H1 (cell line): ENCODE measurements at regions not wholly inside any gene's neighbourhood (a gene's known extent, or its start where the extent isn't known, plus 50 kb on each side); places are given as distances from the start of the nearest gene placed in this dataset.

Experiments used
- CTCF ChIA-PET: fragments of 300-600 bp; sonication (Branson Sonifier 250); formaldehyde crosslinking; loops from one replicate; lab custom pipeline; 2021; ENCODE audit not compliant: partially characterized antibody; lab: Charles Lee
- POLR2A ChIA-PET: fragments of 300-600 bp; sonication (Branson Sonifier 250); formaldehyde crosslinking; loops from one replicate; lab custom pipeline; 2021; ENCODE audit warnings: inconsistent platforms; ENCODE audit not compliant: partially characterized antibody; lab: Charles Lee
- DNase-seq, 2 experiments: peaks; one replicate each; pipeline versions ENCODE4 v3.0.0 to v3.0.0-alpha.2; 2010 to 2022; ENCODE audit warnings: low spot score in 2 of 2, low read depth in 1 of 2, mixed read lengths in 1 of 2
- FAIRE-seq: peaks from 2 replicates; lab custom pipeline; 2011; peaks lifted over from hg19 to GRCh38; lab: Jason Lieb, UNC
- H2AFZ ChIP-seq: 2 replicates; pipeline ENCODE4 v1.8.1; 2012; ENCODE audit warnings: low read length, inconsistent platforms
- H2AK5ac ChIP-seq: 2 replicates; pipeline ENCODE4 v1.6.1; 2013; ENCODE audit warnings: low read depth, low read length
- H2BK120ac ChIP-seq: replicated peaks from 2 replicates; pipeline ENCODE3; 2013; ENCODE audit warnings: low read depth, low read length, inconsistent platforms
- H2BK12ac ChIP-seq: 2 replicates; pipeline ENCODE4 v1.6.1; 2013; ENCODE audit warnings: low read depth, low read length
- H2BK15ac ChIP-seq: 2 replicates; pipeline ENCODE4 v1.6.1; 2013; ENCODE audit warnings: low read length
- H2BK20ac ChIP-seq: 2 replicates; pipeline ENCODE4 v1.6.1; 2013; ENCODE audit warnings: low read length
- H2BK5ac ChIP-seq: 2 replicates; pipeline ENCODE4 v1.6.1; 2013; ENCODE audit warnings: low read depth, low read length
- H3K14ac ChIP-seq: 2 replicates; pipeline ENCODE4 v1.6.1; 2013; ENCODE audit warnings: inconsistent platforms; ENCODE audit not compliant: insufficient read length
- H3K18ac ChIP-seq: 2 replicates; pipeline ENCODE4 v1.6.1; 2013; ENCODE audit warnings: low read length; ENCODE audit errors: extremely low read depth
- H3K23ac ChIP-seq: 2 replicates; pipeline ENCODE4 v1.6.1; 2013; ENCODE audit warnings: inconsistent platforms; ENCODE audit not compliant: insufficient read length
- H3K23me2 ChIP-seq: 2 replicates; pipeline ENCODE4 v1.6.1; 2013; ENCODE audit warnings: low read depth, low read length
- H3K27ac ChIP-seq: 2 replicates; pipeline ENCODE4 v1.6.1; 2011; ENCODE audit warnings: low read depth, low read length, inconsistent platforms
- H3K27me3 ChIP-seq, 4 experiments: replicated peaks in 1 of 4; 1 replicate in 1 of 4; 2 replicates in 3 of 4; pipeline versions ENCODE4 v1.6.1 to v1.8.1; 2011 to 2013; ENCODE audit warnings: low read length in 3 of 4, mild to moderate bottlenecking in 3 of 4, inconsistent platforms in 2 of 4, mixed read lengths in 2 of 4, moderate library complexity in 1 of 4; ENCODE audit not compliant: control insufficient read depth in 3 of 4, insufficient read depth in 3 of 4; ENCODE audit errors: extremely low read depth in 1 of 4
- H3K36me3 ChIP-seq, 4 experiments: 2 replicates each; pipeline versions ENCODE4 v1.6.1 to v1.8.1; 2011 to 2013; ENCODE audit warnings: mild to moderate bottlenecking in 4 of 4, low read length in 3 of 4, moderate library complexity in 2 of 4, control low read depth in 1 of 4, inconsistent platforms in 1 of 4; ENCODE audit not compliant: insufficient read depth in 4 of 4, control insufficient read depth in 2 of 4
- H3K4ac ChIP-seq: replicated peaks from 2 replicates; pipeline ENCODE3; 2013; ENCODE audit warnings: low read length, low read depth, mixed read lengths, inconsistent platforms; ENCODE audit not compliant: insufficient read length
- H3K4me1 ChIP-seq, 4 experiments: replicated peaks in 1 of 4; 1 replicate in 1 of 4; 2 replicates in 3 of 4; pipeline versions ENCODE4 v1.6.1 to v1.8.1; 2011 to 2013; ENCODE audit warnings: low read length in 3 of 4, inconsistent platforms in 2 of 4, mixed read lengths in 1 of 4; ENCODE audit not compliant: insufficient read depth in 4 of 4, control insufficient read depth in 3 of 4
- H3K4me2 ChIP-seq, 2 experiments: 2 replicates each; pipeline versions ENCODE4 v1.6.1 to v1.8.1; 2011 to 2013; ENCODE audit warnings: low read depth in 2 of 2, low read length in 2 of 2, control low read depth in 1 of 2, inconsistent platforms in 1 of 2, mild to moderate bottlenecking in 1 of 2; ENCODE audit not compliant: insufficient read depth in 1 of 2
- H3K4me3 ChIP-seq, 4 experiments: fragments of 200-600, 300-600 bp in 1 of 4; sonication (generic), shearing (Covaris generic), sonication (Bioruptor Twin) in 1 of 4; 2 replicates each; pipeline versions ENCODE4 v1.5.1 to v1.8.1; 2011 to 2016; ENCODE audit warnings: low read length in 4 of 4, low read depth in 3 of 4, control low read depth in 2 of 4, inconsistent platforms in 2 of 4, mild to moderate bottlenecking in 2 of 4, mixed read lengths in 1 of 4, moderate library complexity in 1 of 4; ENCODE audit not compliant: insufficient read depth in 2 of 4; ENCODE audit errors: extremely low read depth in 1 of 4
- H3K56ac ChIP-seq: replicated peaks from 2 replicates; pipeline ENCODE3; 2013; ENCODE audit warnings: low read depth, mild to moderate bottlenecking, mixed read lengths, low read length, inconsistent platforms; ENCODE audit not compliant: insufficient read length
- H3K79me1 ChIP-seq: 2 replicates; pipeline ENCODE4 v1.6.1; 2013; ENCODE audit warnings: low read depth, low read length, control low read depth
- H3K79me2 ChIP-seq, 2 experiments: 2 replicates each; pipeline versions ENCODE4 v1.6.1 to v1.8.1; 2012 to 2013; ENCODE audit warnings: low read length in 2 of 2, mild to moderate bottlenecking in 2 of 2, inconsistent platforms in 1 of 2; ENCODE audit not compliant: insufficient read depth in 2 of 2, control insufficient read depth in 1 of 2
- H3K9ac ChIP-seq, 4 experiments: replicated peaks in 1 of 4; 1 replicate in 1 of 4; 2 replicates in 3 of 4; pipeline versions ENCODE4 v1.6.1 to v1.8.1; 2011 to 2013; ENCODE audit warnings: low read depth in 3 of 4, low read length in 3 of 4, control low read depth in 2 of 4, mild to moderate bottlenecking in 2 of 4, moderate library complexity in 2 of 4, inconsistent platforms in 1 of 4; ENCODE audit errors: extremely low read depth in 1 of 4
- H3K9me3 ChIP-seq, 2 experiments: 2 replicates each; pipeline versions ENCODE4 v1.6.1 to v1.8.1; 2012 to 2013; ENCODE audit warnings: mild to moderate bottlenecking in 2 of 2, moderate library complexity in 2 of 2, control low read depth in 1 of 2, inconsistent platforms in 1 of 2, low read depth in 1 of 2, low read length in 1 of 2, mixed read lengths in 1 of 2; ENCODE audit not compliant: insufficient read depth in 2 of 2
- H4K20me1 ChIP-seq, 2 experiments: replicated peaks in 1 of 2; 2 replicates each; pipeline versions ENCODE3 to v1.8.1; 2011 to 2013; ENCODE audit warnings: inconsistent platforms in 2 of 2, low read length in 2 of 2, mild to moderate bottlenecking in 1 of 2; ENCODE audit not compliant: insufficient read depth in 2 of 2, control insufficient read depth in 1 of 2
- H4K5ac ChIP-seq: 2 replicates; pipeline ENCODE4 v1.6.1; 2013; ENCODE audit warnings: low read length, low read depth, mixed read lengths, inconsistent platforms; ENCODE audit not compliant: insufficient read length
- H4K8ac ChIP-seq: 2 replicates; pipeline ENCODE4 v1.8.0; 2013; ENCODE audit warnings: mild to moderate bottlenecking, moderate library complexity, low read length, inconsistent platforms; ENCODE audit not compliant: insufficient read depth; ENCODE audit errors: extremely low read depth
- H4K91ac ChIP-seq: replicated peaks from 2 replicates; pipeline ENCODE3; 2013; ENCODE audit warnings: low read length, mixed read lengths, inconsistent platforms; ENCODE audit not compliant: insufficient read length
- ASH2L ChIP-seq: fragments of 200-600, 300-600 bp; sonication (generic); IDR thresholded peaks from one replicate; pipeline ENCODE4 v1.7.1; 2017; ENCODE audit warnings: low read length
- CEBPB ChIP-seq: IDR thresholded peaks from 2 replicates; pipeline ENCODE4 v1.6.1; 2012; ENCODE audit warnings: low read depth, low read length
- JUN ChIP-seq: IDR thresholded peaks from 2 replicates; pipeline ENCODE4 v1.6.1; 2011; ENCODE audit warnings: low read depth, mild to moderate bottlenecking, improper control_type of control experiment, low read length
- JUND ChIP-seq: IDR thresholded peaks from 2 replicates; pipeline ENCODE4 v1.6.1; 2011; ENCODE audit warnings: mild to moderate bottlenecking, improper control_type of control experiment, low read length
- POU5F1 ChIP-seq: IDR thresholded peaks from 2 replicates; pipeline ENCODE4 v1.6.1; 2011; ENCODE audit warnings: low read depth, mild to moderate bottlenecking, low read length, moderate library complexity
- RXRA ChIP-seq: IDR thresholded peaks from 2 replicates; pipeline ENCODE4 v1.6.1; 2011; ENCODE audit warnings: low read depth, mild to moderate bottlenecking, low read length, moderate library complexity; ENCODE audit not compliant: insufficient read depth
- ZNF274 ChIP-seq: IDR thresholded peaks from 2 replicates; pipeline ENCODE4 v1.7.0; 2012; ENCODE audit warnings: low read length, borderline replicate concordance; ENCODE audit errors: extremely low read depth
- WGBS, 2 experiments: shearing (Covaris generic) in 1 of 2; methylation state at CpG; one replicate each; pipeline versions ENCODE4 v1.1.6 to v1.1.7; 2013 to 2015; ENCODE audit warnings: low lambda C conversion rate in 2 of 2, mixed read lengths in 2 of 2, inconsistent platforms in 1 of 2, low coverage in 1 of 2, missing lambda C conversion rate in 1 of 2; ENCODE audit not compliant: insufficient replicate concordance in 2 of 2, insufficient coverage in 1 of 2, insufficient read length in 1 of 2; ENCODE audit errors: extremely low coverage in 1 of 2, missing lambda C conversion rate in 1 of 2; 5-methylcytosine and 5-hydroxymethylcytosine counted together

DNA sequence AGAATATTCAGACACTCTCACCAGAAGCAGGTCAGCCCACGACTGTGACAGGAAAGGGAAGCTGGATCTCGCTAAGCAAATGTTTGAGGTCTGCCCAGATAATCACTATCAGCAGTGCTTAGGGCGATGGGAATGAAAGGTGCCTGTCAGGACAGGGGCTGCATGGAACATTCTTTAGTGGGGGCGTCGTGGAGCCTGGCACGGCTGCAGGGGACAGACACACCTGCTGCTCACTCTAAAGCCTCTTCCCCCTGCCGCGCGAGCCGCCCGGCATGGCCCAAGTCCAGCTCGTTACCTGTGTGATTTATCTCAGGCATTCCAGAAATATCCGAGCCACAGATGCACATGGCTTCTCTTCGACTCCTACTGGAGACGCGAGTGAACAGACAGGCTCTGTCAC, 235.5 kb downstream of the GLRX3 start:
- Histone ChIP-seq H3K79me1 (no peaks in the 10 kb centered on the region), H3K9me3 (no peaks in the 10 kb centered on the region), H3K27ac (no peak overlapping the region), H3K14ac (no peak overlapping the region), H3K4ac (no peak overlapping the region), H2BK5ac (no peak overlapping the region), H3K56ac (no peak overlapping the region), H3K36me3 (no peaks in the 10 kb centered on the region), H2AK5ac (no peak overlapping the region), H2AFZ (peak overlapping the region; percentile 34; the same call in 1 of the 2 replicates), H4K8ac (no peak overlapping the region), H2BK15ac (no peak overlapping the region), H4K20me1 (no peaks in the 10 kb centered on the region), H4K91ac (no peak overlapping the region), H3K23ac (no peak overlapping the region), H3K4me3 (no peak overlapping the region), H3K4me1 (no peaks in the 10 kb centered on the region), H3K4me2 (no peak overlapping the region), H2BK20ac (no peak overlapping the region), H2BK12ac (no peak overlapping the region), H3K9ac (no peak overlapping the region), H3K23me2 (no peaks in the 10 kb centered on the region), H4K5ac (no peak overlapping the region), H2BK120ac (no peak overlapping the region), H3K79me2 (no peaks in the 10 kb centered on the region), H3K27me3 (no peaks in the 10 kb centered on the region), H3K18ac (no peak overlapping the region)
- TF ChIP-seq POU5F1 (no peak), RXRA (no peak), JUND (no peak), JUN (no peak), ZNF274 (no peak), CEBPB (no peak), ASH2L (no peak)
- 90% methylated on average over 16 of the region's 16 CpGs; no CpG with 5 or more reads in 1 of the 2 experiments for WGBS, 2 experiments
- FAIRE-seq (no peak), DNase-seq (no peak)
- ChIA-PET POLR2A (no interaction called here), CTCF (interaction anchor here (1.8 to 2.0 kb wide), 2 partner anchors 31 to 51 kb away, joined by 5 read pairs; no protein-coding TSS in a partner anchor)
